ENCODE measurements at regions not wholly inside any gene's neighbourhood (a gene's known extent, or its start where the extent isn't known, plus 50 kb on each side); places are given as distances from the start of the nearest gene placed in this dataset.

GRCh38 chr17:51548125-51548524 is 287.8 kb downstream of the UTP18 start:
- TF ChIP-seq POLR2A (IDR thresholded peaks at IDR 0.05) (no peak), CTCF (IDR thresholded peaks at IDR 0.05) (no peak), EP300 (IDR thresholded peaks at IDR 0.05) (no peak)
